PC-3 (cell line): ENCODE measurements at regions not wholly inside any gene's neighbourhood (a gene's known extent, or its start where the extent isn't known, plus 50 kb on each side); places are given as distances from the start of the nearest gene placed in this dataset.

Experiments
- ATAC-seq: fragments of 200-7000 bp; cut with Tn5 transposase; 2 replicates; pipeline ENCODE4 v1.9.1; 2020; ENCODE audit warnings: mild to moderate bottlenecking, moderate library complexity
- BruUV-seq: library from RNA; stranded (reverse); fragments of 400-500 nt; replicated peaks from 2 replicates; lab custom pipeline; 2021; lab: Mats Ljungman, UMichigan
- CTCF ChIA-PET: fragments of 300-600 bp; sonication (Branson Sonifier 250); formaldehyde crosslinking; loops from one replicate; lab custom pipeline; 2022; ENCODE audit warnings: antibody characterized with exemption; lab: Charles Lee
- POLR2A ChIA-PET: fragments of 300-600 bp; sonication (Branson Sonifier 250); formaldehyde crosslinking; loops from one replicate; lab custom pipeline; 2022; ENCODE audit warnings: antibody characterized with exemption; ENCODE audit not compliant: unreplicated experiment; lab: Charles Lee
- DNase-seq: peaks from one replicate; pipeline ENCODE4 v3.0.0-alpha.2; 2015
- H2AFZ ChIP-seq: fragments of 300-600 bp; sonication (generic); 2 replicates; pipeline ENCODE4 v1.6.0; 2016; ENCODE audit warnings: antibody characterized with exemption, low read length
- H3F3A ChIP-seq: fragments of 300-600 bp; sonication (generic); one replicate; pipeline ENCODE4 v1.6.0; 2017; ENCODE audit warnings: antibody characterized with exemption, low read length, control low read depth, mild to moderate bottlenecking; ENCODE audit not compliant: unreplicated experiment
- H3K27ac ChIP-seq: fragments of 300-600 bp; sonication (generic); 2 replicates; pipeline ENCODE4 v1.5.1; 2016; ENCODE audit warnings: mild to moderate bottlenecking, low read length
- H3K27me3 ChIP-seq: fragments of 300-600 bp; sonication (generic); 2 replicates; pipeline ENCODE4 v1.6.1; 2016; ENCODE audit warnings: low read length, mixed read lengths
- H3K36me3 ChIP-seq: fragments of 300-600 bp; sonication (generic); 2 replicates; pipeline ENCODE4 v1.6.1; 2016; ENCODE audit warnings: low read depth, mixed run types, low read length, mixed read lengths
- H3K4me1 ChIP-seq: fragments of 300-600 bp; sonication (generic); 2 replicates; pipeline ENCODE4 v1.5.1; 2016; ENCODE audit warnings: low read length; ENCODE audit not compliant: insufficient read depth
- H3K4me2 ChIP-seq: fragments of 300-600 bp; sonication (generic); 2 replicates; pipeline ENCODE4 v1.6.0; 2016; ENCODE audit warnings: low read length
- H3K4me3 ChIP-seq: fragments of 300-600 bp; sonication (generic); 2 replicates; pipeline ENCODE4 v1.5.1; 2016; ENCODE audit warnings: mild to moderate bottlenecking, low read length, mixed read lengths
- H3K79me2 ChIP-seq: fragments of 300-600 bp; sonication (generic); 2 replicates; pipeline ENCODE4 v1.6.1; 2017; ENCODE audit warnings: low read length, mixed read lengths
- H3K9ac ChIP-seq: fragments of 300-600 bp; sonication (generic); 2 replicates; pipeline ENCODE4 v1.6.0; 2016; ENCODE audit warnings: mild to moderate bottlenecking, low read length
- H3K9me2 ChIP-seq: fragments of 300-600 bp; sonication (generic); replicated peaks from 2 replicates; pipeline ENCODE4 v1.6.1; 2016; ENCODE audit warnings: mixed run types, low read length, mixed read lengths
- H3K9me3 ChIP-seq: fragments of 300-600 bp; sonication (generic); 2 replicates; pipeline ENCODE4 v1.6.1; 2016; ENCODE audit warnings: low read length, mixed read lengths
- H4K20me1 ChIP-seq: fragments of 300-600 bp; sonication (generic); 2 replicates; pipeline ENCODE4 v1.6.1; 2016; ENCODE audit warnings: low read length, mixed read lengths
- CTCF ChIP-seq: fragments of 300-600 bp; sonication (generic); conservative IDR thresholded peaks from 2 replicates; pipeline ENCODE4 v1.5.1; 2017; ENCODE audit warnings: antibody characterized with exemption, low read depth, mild to moderate bottlenecking, low read length
- EZH2 ChIP-seq: fragments of 300-600 bp; sonication (generic); IDR thresholded peaks from one replicate; pipeline ENCODE4 v1.6.1; 2017; ENCODE audit warnings: antibody characterized with exemption, mild to moderate bottlenecking, low read length; ENCODE audit not compliant: unreplicated experiment
- EZH2phosphoT487 ChIP-seq: fragments of 300-600 bp; sonication (generic); IDR thresholded peaks from 2 replicates; pipeline ENCODE4 v1.6.1; 2018; ENCODE audit warnings: mild to moderate bottlenecking, antibody characterized with exemption, low read length, borderline replicate concordance
- intact Hi-C: fragments of 100-400 bp; cut with micrococcal nuclease; formaldehyde crosslinking; loops from 2 replicates; pipeline ENCODE4 v1.9.0; 2023

- no peaks in the 10 kb centered on the region for H3K9me3 ChIP-seq
- H3K79me2 ChIP-seq: no peaks in the 10 kb centered on the region
- peaks cover 17% of the 10 kb centered on the region for H3K4me1 ChIP-seq
- no peak overlapping the region for H3K4me3 ChIP-seq
- no peak overlapping the region for H2AFZ ChIP-seq
- POLR2A ChIA-PET: no interaction called here
- H3K27ac ChIP-seq: no peak overlapping the region
- DNase-seq: no peak
- no TSS peak for BruUV-seq
- H3K9me2 ChIP-seq: no peaks in the 10 kb centered on the region
- H3K9ac ChIP-seq: no peak overlapping the region
- no peaks in the 10 kb centered on the region for H4K20me1 ChIP-seq
- no peaks in the 10 kb centered on the region for H3F3A ChIP-seq
- ATAC-seq: no peak
- no peak overlapping the region for H3K4me2 ChIP-seq
- H3K36me3 ChIP-seq: no peaks in the 10 kb centered on the region
- CTCF ChIA-PET: no interaction called here
- intact Hi-C loops: no loop called here
- TF ChIP-seq EZH2phosphoT487 (no peak), EZH2 (no peak), CTCF (no peak)
- peaks cover 3% of the 10 kb centered on the region; the same call in 1 of the 2 replicates for H3K27me3 ChIP-seq
Measured at GRCh38 chr2:210964141-210964764, 407.9 kb downstream of the CPS1 start.

- Histone ChIP-seq H3K9me2 (no peaks in the 10 kb centered on the region), H3K9ac (no peak overlapping the region), H3K4me2 (no peak overlapping the region), H3K27me3 (no peaks in the 10 kb centered on the region; the same call in 1 of the 2 replicates), H3F3A (no peaks in the 10 kb centered on the region), H2AFZ (no peak overlapping the region), H3K36me3 (no peaks in the 10 kb centered on the region), H4K20me1 (no peaks in the 10 kb centered on the region), H3K4me3 (no peak overlapping the region), H3K79me2 (no peaks in the 10 kb centered on the region), H3K9me3 (no peaks in the 10 kb centered on the region), H3K4me1 (peaks cover 23% of the 10 kb centered on the region), H3K27ac (no peak overlapping the region)
- intact Hi-C loops: no loop called here
- TF ChIP-seq EZH2 (no peak), CTCF (no peak), EZH2phosphoT487 (no peak)
- ATAC-seq (peak; percentile 54), DNase-seq (peak; percentile 74)
- BruUV-seq: no TSS peak
- ChIA-PET CTCF (no interaction called here), POLR2A (no interaction called here)
Measured at GRCh38 chr2:210965472-210965871, 409.1 kb downstream of the CPS1 start.

DNA sequence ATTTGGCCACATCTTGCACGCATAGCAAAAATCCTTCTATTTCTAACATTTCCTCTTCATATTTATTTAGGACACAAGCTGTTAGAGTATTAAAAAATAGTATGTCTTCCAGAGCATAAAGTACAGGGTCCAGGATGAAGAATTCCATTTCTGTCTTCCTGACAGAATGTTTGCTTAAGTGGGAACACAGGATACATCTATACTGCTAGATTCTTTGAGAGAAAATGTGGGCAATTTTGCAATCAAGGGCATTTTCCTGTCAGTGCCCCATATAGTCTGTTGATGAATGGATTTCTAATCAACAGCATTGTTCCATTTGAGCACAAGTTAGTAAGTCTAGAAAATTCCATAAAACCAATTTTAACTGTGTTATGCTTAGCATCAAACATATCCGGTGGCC, 409.9 kb downstream of the CPS1 start:
- H2AFZ ChIP-seq: no peak overlapping the region
- no peaks in the 10 kb centered on the region; the same call in 1 of the 2 replicates for H3K27me3 ChIP-seq
- TF ChIP-seq EZH2phosphoT487: no peak
- TF ChIP-seq EZH2: no peak
- no peak for TF ChIP-seq CTCF
- H4K20me1 ChIP-seq: no peaks in the 10 kb centered on the region
- no peak overlapping the region for H3K4me3 ChIP-seq
- H3K9me2 ChIP-seq: no peaks in the 10 kb centered on the region
- ATAC-seq: no peak
- BruUV-seq: no TSS peak
- H3K27ac ChIP-seq: no peak overlapping the region
- ChIA-PET CTCF (no interaction called here), POLR2A (no interaction called here)
- no peak overlapping the region for H3K4me2 ChIP-seq
- no peaks in the 10 kb centered on the region for H3F3A ChIP-seq
- intact Hi-C loops: no loop called here
- peaks cover 20% of the 10 kb centered on the region for H3K4me1 ChIP-seq
- H3K9ac ChIP-seq: no peak overlapping the region
- no peak for DNase-seq
- no peaks in the 10 kb centered on the region for H3K9me3 ChIP-seq
- H3K79me2 ChIP-seq: no peaks in the 10 kb centered on the region
- no peaks in the 10 kb centered on the region for H3K36me3 ChIP-seq
